ENCODE measurements at regions not wholly inside any gene's neighbourhood (a gene's known extent, or its start where the extent isn't known, plus 50 kb on each side); places are given as distances from the start of the nearest gene placed in this dataset.
"Not testable (repeated sequence)": the region's sequence is repeated elsewhere in the genome, so short reads cannot be mapped to it uniquely, and the experiment has no call there.

GRCh38 chrX:121191779-121192178, 144.4 kb downstream of the GLUD2 start:
- Histone ChIP-seq H3K4me2 (replicated peaks; ENCODE audit: low read depth, low read length, poor library complexity, severe bottlenecking) (no peak overlapping the region), H3K27me3 (replicated peaks in 1 of 4; ENCODE audit: control extremely low read depth in 1 of 4, control insufficient read depth in 3 of 4, insufficient read depth in 4 of 4, low read length in 3 of 4) (no peaks in the 10 kb centered on the region), H3K4me3 (ENCODE audit: control extremely low read depth in 1 of 5, extremely low read depth in 1 of 5, insufficient read depth in 1 of 5, low read depth in 2 of 5, low read length in 4 of 5) (no peak overlapping the region), H3K36me3 (replicated peaks in 1 of 2; ENCODE audit: control extremely low read depth in 1 of 2, control insufficient read depth in 1 of 2, extremely low read depth in 1 of 2, insufficient read depth in 2 of 2, low read length in 1 of 2) (no peaks in the 10 kb centered on the region), H3K9ac (ENCODE audit: low read length) (no peak overlapping the region), H3K27ac (ENCODE audit: low read length in 2 of 2) (no peak overlapping the region), H3K4me1 (ENCODE audit: control insufficient read depth in 2 of 2, insufficient read depth in 2 of 2, low read length in 2 of 2) (no peaks in the 10 kb centered on the region), H3K79me2 (ENCODE audit: control insufficient read depth, insufficient read depth, low read length) (no peaks in the 10 kb centered on the region), H3K9me3 (ENCODE audit: control extremely low read depth in 1 of 3, control insufficient read depth in 2 of 3, insufficient read depth in 1 of 3, low read length in 2 of 3) (no peaks in the 10 kb centered on the region), H4K20me1 (ENCODE audit: control insufficient read depth, insufficient read depth, low read length, poor library complexity, severe bottlenecking) (no peaks in the 10 kb centered on the region), H2AFZ (ENCODE audit: insufficient read depth, low read depth, low read length, poor library complexity, severe bottlenecking) (no peak overlapping the region)
- no peaks in the 10 kb centered on the region for H3K4me1 Mint-ChIP-seq
- ATAC-seq (ENCODE audit: low read depth) (no peak), DNase-seq (no peak)
- H3K4me3 Mint-ChIP-seq = no peak overlapping the region
- ChIA-PET POLR2A (no interaction called here), CTCF (no interaction called here)
- no CpG with 5 or more reads among the region's 10 CpGs for WGBS (ENCODE audit: insufficient coverage)
- H3K27me3 Mint-ChIP-seq = no peaks in the 10 kb centered on the region
- H3K9me3 Mint-ChIP-seq (ENCODE audit: insufficient read depth) = no peaks in the 10 kb centered on the region
- intact Hi-C loops (cut with micrococcal nuclease) = no loop called here
- no peak for TF ChIP-seq EZH2 (IDR thresholded peaks at IDR 0.05; ENCODE audit: borderline replicate concordance, insufficient read depth, low read depth, low read length, poor library complexity, severe bottlenecking)
- TF ChIP-seq CTCF (IDR thresholded peaks at IDR 0.05) = no peak
- no peak overlapping the region for H3K27ac Mint-ChIP-seq

- Histone ChIP-seq H3K9ac (ENCODE audit: low read length) (no peak overlapping the region), H3K36me3 (replicated peaks in 1 of 2; ENCODE audit: control extremely low read depth in 1 of 2, control insufficient read depth in 1 of 2, extremely low read depth in 1 of 2, insufficient read depth in 2 of 2, low read length in 1 of 2) (no peaks in the 10 kb centered on the region), H4K20me1 (ENCODE audit: control insufficient read depth, insufficient read depth, low read length, poor library complexity, severe bottlenecking) (no peaks in the 10 kb centered on the region), H2AFZ (ENCODE audit: insufficient read depth, low read depth, low read length, poor library complexity, severe bottlenecking) (no peak overlapping the region), H3K4me2 (replicated peaks; ENCODE audit: low read depth, low read length, poor library complexity, severe bottlenecking) (no peak overlapping the region), H3K9me3 (ENCODE audit: control extremely low read depth in 1 of 3, control insufficient read depth in 2 of 3, insufficient read depth in 1 of 3, low read length in 2 of 3) (no peaks in the 10 kb centered on the region), H3K4me3 (ENCODE audit: control extremely low read depth in 1 of 5, extremely low read depth in 1 of 5, insufficient read depth in 1 of 5, low read depth in 2 of 5, low read length in 4 of 5) (no peak overlapping the region), H3K4me1 (ENCODE audit: control insufficient read depth in 2 of 2, insufficient read depth in 2 of 2, low read length in 2 of 2) (no peaks in the 10 kb centered on the region), H3K27me3 (replicated peaks in 1 of 4; ENCODE audit: control extremely low read depth in 1 of 4, control insufficient read depth in 3 of 4, insufficient read depth in 4 of 4, low read length in 3 of 4) (no peaks in the 10 kb centered on the region), H3K79me2 (ENCODE audit: control insufficient read depth, insufficient read depth, low read length) (no peaks in the 10 kb centered on the region), H3K27ac (ENCODE audit: low read length in 2 of 2) (no peak overlapping the region)
- POLR2A ChIA-PET = no interaction called here
- Mint-ChIP-seq H3K4me3 (no peak overlapping the region), H3K27ac (no peak overlapping the region), H3K4me1 (no peaks in the 10 kb centered on the region), H3K27me3 (no peaks in the 10 kb centered on the region), H3K9me3 (ENCODE audit: insufficient read depth) (no peaks in the 10 kb centered on the region)
- no CpG with 5 or more reads among the region's 2 CpGs for WGBS (ENCODE audit: insufficient coverage)
- intact Hi-C loops (cut with micrococcal nuclease) = no loop called here
- no peak for TF ChIP-seq EZH2 (IDR thresholded peaks at IDR 0.05; ENCODE audit: borderline replicate concordance, insufficient read depth, low read depth, low read length, poor library complexity, severe bottlenecking)
- TF ChIP-seq CTCF (IDR thresholded peaks at IDR 0.05) = no peak
- ATAC-seq (ENCODE audit: low read depth) (no peak), DNase-seq (no peak)
- CTCF ChIA-PET = interaction anchor here (0.7 kb wide), 1 partner anchor 25 kb away, joined by 5 read pairs; no protein-coding TSS in a partner anchor
Observed at GRCh38 chrX:121195719-121196118, 148.3 kb downstream of the GLUD2 start.

- H3K4me3 Mint-ChIP-seq; intact Hi-C loops (cut with micrococcal nuclease); H4K20me1 ChIP-seq (ENCODE audit: control insufficient read depth, insufficient read depth, low read length, poor library complexity, severe bottlenecking); DNase-seq; CTCF ChIA-PET; H3K79me2 ChIP-seq (ENCODE audit: control insufficient read depth, insufficient read depth, low read length); H3K27ac Mint-ChIP-seq; H3K27ac ChIP-seq (ENCODE audit: low read length in 2 of 2); H2AFZ ChIP-seq (ENCODE audit: insufficient read depth, low read depth, low read length, poor library complexity, severe bottlenecking); H3K4me2 ChIP-seq (replicated peaks; ENCODE audit: low read depth, low read length, poor library complexity, severe bottlenecking); H3K4me1 Mint-ChIP-seq; ATAC-seq (ENCODE audit: low read depth); H3K9me3 ChIP-seq (ENCODE audit: control extremely low read depth in 1 of 3, control insufficient read depth in 2 of 3, insufficient read depth in 1 of 3, low read length in 2 of 3); H3K27me3 Mint-ChIP-seq; H3K36me3 ChIP-seq (replicated peaks in 1 of 2; ENCODE audit: control extremely low read depth in 1 of 2, control insufficient read depth in 1 of 2, extremely low read depth in 1 of 2, insufficient read depth in 2 of 2, low read length in 1 of 2); POLR2A ChIA-PET; H3K4me1 ChIP-seq (ENCODE audit: control insufficient read depth in 2 of 2, insufficient read depth in 2 of 2, low read length in 2 of 2); H3K9me3 Mint-ChIP-seq (ENCODE audit: insufficient read depth); H3K9ac ChIP-seq (ENCODE audit: low read length); H3K27me3 ChIP-seq (replicated peaks in 1 of 4; ENCODE audit: control extremely low read depth in 1 of 4, control insufficient read depth in 3 of 4, insufficient read depth in 4 of 4, low read length in 3 of 4); H3K4me3 ChIP-seq (ENCODE audit: control extremely low read depth in 1 of 5, extremely low read depth in 1 of 5, insufficient read depth in 1 of 5, low read depth in 2 of 5, low read length in 4 of 5): not testable (repeated sequence)
- WGBS (ENCODE audit: insufficient coverage) = no CpG with 5 or more reads among the region's 11 CpGs
Observed at GRCh38 chrX:121196872-121197444, 149.5 kb downstream of the GLUD2 start.

Measured in B cell (primary cell).